K562 (cell line): ENCODE measurements at regions not wholly inside any gene's neighbourhood (a gene's known extent, or its start where the extent isn't known, plus 50 kb on each side); places are given as distances from the start of the nearest gene placed in this dataset.

Source experiments
- ATAC-seq: fragments of 200-7000 bp; cut with Tn5 transposase; 3 replicates; pipeline ENCODE4 v1.9.1; 2020; ENCODE audit warnings: moderate library complexity
- BruUV-seq: library from RNA; stranded (reverse); fragments of 400-500 nt; replicated peaks from 2 replicates; lab custom pipeline; 2021; lab: Mats Ljungman, UMichigan
- CTCF ChIA-PET: fragments of 300-600 bp; formaldehyde crosslinking; extraction: SDS; loops from one replicate; lab custom pipeline; 2021; ENCODE audit warnings: low intra/inter-chr PET ratio; lab: Yijun Ruan, JAX
- POLR2A ChIA-PET: fragments of 300-600, 350-650 bp; sonication (Branson Sonifier 250); formaldehyde crosslinking; extraction: SDS; loops from one replicate; lab custom pipeline; 2021; ENCODE audit warnings: antibody characterized with exemption, inconsistent platforms; lab: Yijun Ruan, JAX
- DNase-seq, 4 experiments: peaks; one replicate each; pipeline versions ENCODE4 v3.0.0 to v3.0.0-alpha.2; 2011 to 2018; ENCODE audit warnings: low spot score in 3 of 4, mixed read lengths in 3 of 4; ENCODE audit errors: extremely low read depth in 1 of 4
- FAIRE-seq: peaks from 2 replicates; lab custom pipeline; 2011; peaks lifted over from hg19 to GRCh38; lab: Jason Lieb, UNC
- H2AFZ ChIP-seq: 2 replicates; pipeline ENCODE4 v1.6.0; 2011; ENCODE audit warnings: low read depth, low read length, control low read depth, inconsistent platforms
- H3K27ac ChIP-seq: fragments of 200-600 bp; 3 replicates; pipeline ENCODE4 v1.8.0; 2011; ENCODE audit warnings: low read depth, mild to moderate bottlenecking, control low read depth, inconsistent platforms, low read length, moderate library complexity, mixed read lengths; ENCODE audit errors: extremely low read depth
- H3K27me3 ChIP-seq, 2 experiments: fragments of 300-600 bp in 1 of 2; 2 replicates in 1 of 2; 3 replicates in 1 of 2; pipeline versions ENCODE4 v1.6.0 to v1.8.0; 2011; ENCODE audit warnings: inconsistent platforms in 2 of 2, low read length in 2 of 2, mild to moderate bottlenecking in 1 of 2, mixed read lengths in 1 of 2, moderate library complexity in 1 of 2; ENCODE audit not compliant: control insufficient read depth in 2 of 2, insufficient read depth in 2 of 2
- H3K36me3 ChIP-seq: fragments of 300-600 bp; 3 replicates; pipeline ENCODE4 v1.8.0; 2011; ENCODE audit warnings: mild to moderate bottlenecking, low read length, inconsistent platforms; ENCODE audit not compliant: control insufficient read depth, insufficient read depth
- H3K4me1 ChIP-seq, 2 experiments: fragments of 200-600 bp in 1 of 2; replicated peaks in 1 of 2; 2 replicates in 1 of 2; 3 replicates in 1 of 2; pipeline versions ENCODE4 v1.5.1 to v1.8.0; 2011; ENCODE audit warnings: inconsistent platforms in 2 of 2, low read length in 2 of 2, mild to moderate bottlenecking in 1 of 2, mixed read lengths in 1 of 2, moderate library complexity in 1 of 2; ENCODE audit not compliant: control insufficient read depth in 2 of 2, insufficient read depth in 2 of 2
- H3K4me2 ChIP-seq: 2 replicates; pipeline ENCODE4 v1.6.1; 2011; ENCODE audit warnings: low read length, control low read depth, inconsistent platforms, mixed read lengths; ENCODE audit not compliant: insufficient read depth
- H3K4me3 ChIP-seq: fragments of 200-600 bp; sonication (generic), shearing (Covaris generic); 2 replicates; pipeline ENCODE4 v1.5.1; 2016; ENCODE audit warnings: control low read depth, inconsistent platforms
- H3K79me2 ChIP-seq: fragments of 200-600 bp; 3 replicates; pipeline ENCODE4 v1.8.0; 2011; ENCODE audit warnings: low read length, inconsistent platforms; ENCODE audit not compliant: control insufficient read depth, insufficient read depth
- H3K9ac ChIP-seq, 2 experiments: 2 replicates each; pipeline versions ENCODE4 v1.6.0 to v1.6.1; 2011; ENCODE audit warnings: low read depth in 2 of 2, low read length in 2 of 2, control low read depth in 1 of 2, inconsistent platforms in 1 of 2, mild to moderate bottlenecking in 1 of 2, mixed read lengths in 1 of 2; ENCODE audit not compliant: insufficient read depth in 1 of 2
- H3K9me1 ChIP-seq: one replicate; pipeline ENCODE4 v1.6.0; 2011; ENCODE audit warnings: inconsistent platforms, mild to moderate bottlenecking, low read length, moderate library complexity; ENCODE audit not compliant: control insufficient read depth, insufficient read depth
- H3K9me3 ChIP-seq: replicated peaks from 2 replicates; pipeline ENCODE4 v1.5.1; 2011; ENCODE audit warnings: low read depth, low read length, inconsistent platforms; ENCODE audit not compliant: control insufficient read depth, insufficient read depth
- H4K20me1 ChIP-seq: replicated peaks from 2 replicates; pipeline ENCODE4 v1.6.1; 2011; ENCODE audit warnings: low read length, inconsistent platforms, mixed read lengths; ENCODE audit not compliant: control insufficient read depth, insufficient read depth
- FOXM1 ChIP-seq, 2 experiments: fragments of 450-650 bp in 1 of 2; sonication (generic) in 1 of 2; formaldehyde crosslinking in 1 of 2; IDR thresholded peaks; 2 replicates each; pipeline versions ENCODE4 v1.6.1 to v1.9.0; 2017 to 2022; ENCODE audit warnings: low read depth in 2 of 2, mild to moderate bottlenecking in 2 of 2, missing genetic modification reagents in 1 of 2, moderate library complexity in 1 of 2
- HEY1 ChIP-seq: fragments of 250-450 bp; sonication (Bioruptor Pico); IDR thresholded peaks from 2 replicates; pipeline ENCODE4 v1.5.0; 2020; ENCODE audit warnings: mild to moderate bottlenecking, moderate library complexity, borderline replicate concordance
- MTA3 ChIP-seq: fragments of 450-650 bp; formaldehyde crosslinking; IDR thresholded peaks from 2 replicates; pipeline ENCODE4 v1.6.1; 2017; ENCODE audit warnings: mild to moderate bottlenecking, borderline replicate concordance
- SP1 ChIP-seq: sonication (generic); formaldehyde crosslinking; IDR thresholded peaks from 2 replicates; pipeline ENCODE4 v1.8.1; 2022; ENCODE audit warnings: mild to moderate bottlenecking, missing genetic modification reagents
- SRSF7 ChIP-seq: fragments of 200-400 bp; formaldehyde crosslinking; optimal IDR thresholded peaks from 2 replicates; pipeline ENCODE3; 2017; ENCODE audit warnings: mild to moderate bottlenecking, low read depth, low read length
- ZNF431 ChIP-seq: sonication (generic); formaldehyde crosslinking; IDR thresholded peaks from 2 replicates; pipeline ENCODE4 v1.8.0; 2022; ENCODE audit warnings: mild to moderate bottlenecking, missing genetic modification reagents
- ZNF589 ChIP-seq: fragments of 200-800 bp; sonication (Bioruptor generic); IDR thresholded peaks from 2 replicates; pipeline ENCODE4 v1.6.1; 2016; ENCODE audit warnings: low read depth, missing genetic modification characterization, missing compliant biosample characterization
- WGBS: fragments of 100-300 bp; shearing (Covaris generic); methylation state at CpG from one replicate; pipeline ENCODE4 v1.1.6; 2016; ENCODE audit warnings: low coverage, mixed read lengths; ENCODE audit not compliant: insufficient coverage; ENCODE audit errors: missing lambda C conversion rate; 5-methylcytosine and 5-hydroxymethylcytosine counted together
- in situ Hi-C: fragments of 300-500 bp; cut with MboI; formaldehyde crosslinking; loops from 4 replicates; pipeline ENCODE4 v1.15.0; 2018; ENCODE audit warnings: inconsistent platforms, mixed read lengths
- intact Hi-C: fragments of 100-400 bp; cut with micrococcal nuclease; formaldehyde crosslinking; loops from 2 replicates; pipeline ENCODE4 v1.14.2; 2022
- TF ChIP-seq, protein P1 (sequence below): fragments of 450-650 bp; formaldehyde crosslinking; IDR thresholded peaks from 2 replicates; pipeline ENCODE4 v1.4.0; 2020; ENCODE audit warnings: mild to moderate bottlenecking, moderate library complexity
- TF ChIP-seq, protein P2 (sequence below): fragments of 250-450 bp; sonication (Bioruptor Pico); IDR thresholded peaks from 2 replicates; pipeline ENCODE4 v1.8.0; 2022; ENCODE audit warnings: inconsistent platforms, mild to moderate bottlenecking, moderate library complexity, borderline replicate concordance
- TF ChIP-seq, protein P3 (sequence below), 2 experiments: fragments of 450-650 bp; IDR thresholded peaks; 2 replicates each; pipeline ENCODE4 v1.6.1; 2016

DNA sequence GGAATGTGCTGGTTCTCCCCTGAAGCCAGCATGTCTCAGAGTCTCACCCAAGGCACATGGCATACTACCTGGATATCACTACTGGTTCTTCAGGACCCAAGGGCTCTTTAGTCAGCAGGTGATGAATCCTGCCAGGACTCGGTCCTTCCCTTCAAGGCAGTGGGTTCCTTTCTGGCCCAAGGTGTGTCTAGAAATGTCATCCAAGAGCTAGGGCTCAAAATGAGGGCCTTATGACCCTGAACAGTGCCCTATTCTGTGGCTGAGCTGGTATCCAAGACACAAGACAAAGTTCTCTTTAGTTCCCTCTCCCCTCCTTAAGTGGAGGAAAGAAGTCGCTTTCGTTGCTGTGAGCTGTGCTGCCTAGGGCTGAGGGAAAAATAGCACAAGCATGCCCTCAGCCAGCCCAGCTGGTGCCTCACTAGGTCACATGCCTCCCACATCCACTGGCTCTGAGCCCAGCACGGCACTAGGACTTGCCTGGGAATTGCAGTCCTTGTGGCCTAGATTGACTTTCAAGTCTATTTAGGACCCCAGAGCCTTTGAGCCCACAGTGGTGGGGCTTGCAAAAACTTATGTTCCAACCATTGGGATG is 106.0 kb downstream of the BMS1 start:
- H2AFZ ChIP-seq, result no peak overlapping the region
- H3K4me1 ChIP-seq, result peaks cover 0 to 3% of the 10 kb centered on the region in 2 experiments; a peak in 1 of 5 replicates
- H3K4me2 ChIP-seq, result no peak overlapping the region
- in situ Hi-C loops (no loop called here), intact Hi-C loops (no loop called here)
- H4K20me1 ChIP-seq, result no peaks in the 10 kb centered on the region
- no peaks in the 10 kb centered on the region for H3K9me3 ChIP-seq
- CTCF ChIA-PET, result no interaction called here
- H3K36me3 ChIP-seq, result no peaks in the 10 kb centered on the region
- H3K9ac ChIP-seq, result no peak overlapping the region
- H3K27me3 ChIP-seq, result no peaks in the 10 kb centered on the region; a peak in 1 of 5 replicates
- TF ChIP-seq, protein P1, sequence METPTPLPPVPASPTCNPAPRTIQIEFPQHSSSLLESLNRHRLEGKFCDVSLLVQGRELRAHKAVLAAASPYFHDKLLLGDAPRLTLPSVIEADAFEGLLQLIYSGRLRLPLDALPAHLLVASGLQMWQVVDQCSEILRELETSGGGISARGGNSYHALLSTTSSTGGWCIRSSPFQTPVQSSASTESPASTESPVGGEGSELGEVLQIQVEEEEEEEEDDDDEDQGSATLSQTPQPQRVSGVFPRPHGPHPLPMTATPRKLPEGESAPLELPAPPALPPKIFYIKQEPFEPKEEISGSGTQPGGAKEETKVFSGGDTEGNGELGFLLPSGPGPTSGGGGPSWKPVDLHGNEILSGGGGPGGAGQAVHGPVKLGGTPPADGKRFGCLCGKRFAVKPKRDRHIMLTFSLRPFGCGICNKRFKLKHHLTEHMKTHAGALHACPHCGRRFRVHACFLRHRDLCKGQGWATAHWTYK (CRISPR knock-in tag), result no peak
- TF ChIP-seq, protein P2, sequence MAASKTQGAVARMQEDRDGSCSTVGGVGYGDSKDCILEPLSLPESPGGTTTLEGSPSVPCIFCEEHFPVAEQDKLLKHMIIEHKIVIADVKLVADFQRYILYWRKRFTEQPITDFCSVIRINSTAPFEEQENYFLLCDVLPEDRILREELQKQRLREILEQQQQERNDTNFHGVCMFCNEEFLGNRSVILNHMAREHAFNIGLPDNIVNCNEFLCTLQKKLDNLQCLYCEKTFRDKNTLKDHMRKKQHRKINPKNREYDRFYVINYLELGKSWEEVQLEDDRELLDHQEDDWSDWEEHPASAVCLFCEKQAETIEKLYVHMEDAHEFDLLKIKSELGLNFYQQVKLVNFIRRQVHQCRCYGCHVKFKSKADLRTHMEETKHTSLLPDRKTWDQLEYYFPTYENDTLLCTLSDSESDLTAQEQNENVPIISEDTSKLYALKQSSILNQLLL, result no peak
- no peak for TF ChIP-seq SRSF7
- TF ChIP-seq, protein P3, sequence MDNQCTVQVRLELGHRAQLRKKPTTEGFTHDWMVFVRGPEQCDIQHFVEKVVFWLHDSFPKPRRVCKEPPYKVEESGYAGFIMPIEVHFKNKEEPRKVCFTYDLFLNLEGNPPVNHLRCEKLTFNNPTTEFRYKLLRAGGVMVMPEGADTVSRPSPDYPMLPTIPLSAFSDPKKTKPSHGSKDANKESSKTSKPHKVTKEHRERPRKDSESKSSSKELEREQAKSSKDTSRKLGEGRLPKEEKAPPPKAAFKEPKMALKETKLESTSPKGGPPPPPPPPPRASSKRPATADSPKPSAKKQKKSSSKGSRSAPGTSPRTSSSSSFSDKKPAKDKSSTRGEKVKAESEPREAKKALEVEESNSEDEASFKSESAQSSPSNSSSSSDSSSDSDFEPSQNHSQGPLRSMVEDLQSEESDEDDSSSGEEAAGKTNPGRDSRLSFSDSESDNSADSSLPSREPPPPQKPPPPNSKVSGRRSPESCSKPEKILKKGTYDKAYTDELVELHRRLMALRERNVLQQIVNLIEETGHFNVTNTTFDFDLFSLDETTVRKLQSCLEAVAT (IDR thresholded peaks at IDR 0.05), result no peak
- TF ChIP-seq HEY1 (CRISPR knock-in tag), result no peak
- TF ChIP-seq FOXM1 (IDR thresholded peaks at IDR 0.05; ENCODE audit: low read depth), result no peak
- no peak for TF ChIP-seq FOXM1 (CRISPR knock-in tag; IDR thresholded peaks at IDR 0.05; ENCODE audit: low read depth)
- no peak for TF ChIP-seq MTA3
- no peak for TF ChIP-seq ZNF431 (CRISPR knock-in tag)
- TF ChIP-seq ZNF589 (CRISPR knock-in tag), result no peak
- TF ChIP-seq SP1 (CRISPR knock-in tag), result no peak
- DNase-seq, result no peak
- H3K79me2 ChIP-seq, result no peaks in the 10 kb centered on the region
- no peak overlapping the region for H3K27ac ChIP-seq
- BruUV-seq, result no TSS peak
- POLR2A ChIA-PET, result no interaction called here
- H3K9me1 ChIP-seq, result no peaks in the 10 kb centered on the region
- no peak overlapping the region for H3K4me3 ChIP-seq
- WGBS, result 4% methylated on average over 4 of the region's 4 CpGs
- no peak for FAIRE-seq
- ATAC-seq, result no peak
